ENCODE measurements at regions not wholly inside any gene's neighbourhood (a gene's known extent, or its start where the extent isn't known, plus 50 kb on each side); places are given as distances from the start of the nearest gene placed in this dataset.
"Not testable (repeated sequence)": the region's sequence is repeated elsewhere in the genome, so short reads cannot be mapped to it uniquely, and the experiment has no call there.

DNA sequence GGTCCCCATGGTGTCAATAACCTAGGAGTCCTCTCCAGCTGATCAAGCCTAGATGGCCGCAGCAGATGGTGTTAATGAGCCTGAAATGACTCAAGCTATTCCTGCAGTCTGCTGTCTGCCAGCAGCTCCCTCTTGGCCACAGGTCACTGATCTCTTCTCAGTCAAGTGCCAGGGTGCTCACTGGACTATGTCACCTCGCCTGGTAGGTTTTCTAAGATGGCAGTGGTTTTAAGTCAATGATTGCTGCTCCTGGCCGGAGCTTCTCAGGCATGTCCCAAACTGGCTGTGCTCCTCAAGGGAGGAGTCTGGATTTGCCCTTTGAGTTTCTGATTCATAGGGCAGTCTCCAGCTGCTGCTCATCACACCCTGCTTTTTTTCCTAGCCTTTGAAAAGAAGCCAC is 58.6 kb upstream of the SHISA6 start:
- H3K4me3 ChIP-seq (ENCODE audit: low read length in 2 of 2) = no peak overlapping the region
- no peak overlapping the region for H3K27ac ChIP-seq (ENCODE audit: low read depth in 1 of 2, low read length in 2 of 2)
- intact Hi-C loops (cut with DNase I) = no loop called here
- ATAC-seq (ENCODE audit: low FRiP score) (no peak), DNase-seq (no peak)
- no peaks in the 10 kb centered on the region for H3K9me3 ChIP-seq (ENCODE audit: control insufficient read depth, low read length)
- peaks cover 0 to 1% of the 10 kb centered on the region in 2 donors for H3K27me3 ChIP-seq (ENCODE audit: control insufficient read depth in 1 of 2, insufficient read depth in 2 of 2, low read length in 1 of 2)
- H3K36me3 ChIP-seq (ENCODE audit: control insufficient read depth in 1 of 2, insufficient read depth in 2 of 2, low read length in 1 of 2) = no peaks in the 10 kb centered on the region
- WGBS, 2 donors = 22 to 38% methylated on average over 3 of the region's 3 CpGs
- H3K4me1 ChIP-seq (ENCODE audit: control insufficient read depth in 1 of 2, insufficient read depth in 2 of 2, low read length in 2 of 2) = no peaks in the 10 kb centered on the region

DNA sequence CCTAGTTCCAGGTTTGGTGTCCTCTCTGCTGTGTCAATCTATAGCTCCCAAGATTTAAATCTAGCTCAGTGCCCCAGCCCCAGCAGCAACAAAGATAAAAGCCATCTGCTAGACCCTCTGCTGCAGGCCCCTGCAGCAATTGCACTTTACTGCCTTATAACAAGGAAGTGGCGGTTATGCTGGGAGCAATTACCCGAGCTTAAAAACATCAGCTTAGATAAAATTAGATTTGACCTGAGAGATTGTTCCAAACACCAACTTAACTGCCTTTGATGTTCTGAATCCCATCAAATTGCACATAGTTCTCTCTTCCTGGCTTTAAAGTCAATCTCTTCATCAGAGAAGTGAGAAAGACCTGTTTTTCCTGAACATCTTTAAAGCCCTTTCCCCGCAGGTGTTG is 62.4 kb upstream of the SHISA6 start:
- no peaks in the 10 kb centered on the region for H3K4me1 ChIP-seq (ENCODE audit: control insufficient read depth in 1 of 2, insufficient read depth in 2 of 2, low read length in 2 of 2)
- WGBS, 2 donors = 32 to 41% methylated on average over 3 of the region's 3 CpGs
- H3K27ac ChIP-seq (ENCODE audit: low read depth in 1 of 2, low read length in 2 of 2) = no peak overlapping the region
- intact Hi-C loops (cut with DNase I) = no loop called here
- ATAC-seq (ENCODE audit: low FRiP score) = no peak
- no peaks in the 10 kb centered on the region for H3K27me3 ChIP-seq (ENCODE audit: control insufficient read depth in 1 of 2, insufficient read depth in 2 of 2, low read length in 1 of 2)
- DNase-seq = no peak
- H3K36me3 ChIP-seq (ENCODE audit: control insufficient read depth in 1 of 2, insufficient read depth in 2 of 2, low read length in 1 of 2) = no peaks in the 10 kb centered on the region
- H3K4me3 ChIP-seq (ENCODE audit: low read length in 2 of 2) = no peak overlapping the region
- H3K9me3 ChIP-seq (ENCODE audit: control insufficient read depth, low read length) = no peaks in the 10 kb centered on the region

DNA sequence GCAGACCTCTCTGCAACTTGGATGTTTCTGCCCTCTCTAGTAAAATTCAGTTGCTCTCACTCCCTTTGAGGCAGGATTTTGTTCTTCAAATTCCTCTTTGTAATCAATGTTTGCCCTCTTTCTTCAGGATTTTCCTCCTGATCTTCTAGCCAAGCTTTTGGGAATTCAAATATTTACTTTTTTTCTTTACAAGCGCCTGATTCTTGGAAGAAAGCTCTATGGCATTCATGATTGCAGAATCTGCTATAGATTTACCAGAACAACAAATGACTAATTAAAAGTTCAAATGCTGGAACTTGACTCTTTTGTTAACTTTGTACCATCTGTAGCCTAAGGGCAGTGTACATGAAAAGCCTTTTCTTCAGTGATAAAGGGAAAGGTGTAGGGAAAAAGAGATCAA is 63.7 kb upstream of the SHISA6 start:
- H3K4me3 ChIP-seq (ENCODE audit: low read length in 2 of 2) = no peak overlapping the region
- no peak overlapping the region for H3K27ac ChIP-seq (ENCODE audit: low read depth in 1 of 2, low read length in 2 of 2)
- no peaks in the 10 kb centered on the region for H3K36me3 ChIP-seq (ENCODE audit: control insufficient read depth in 1 of 2, insufficient read depth in 2 of 2, low read length in 1 of 2)
- no peaks in the 10 kb centered on the region for H3K27me3 ChIP-seq (ENCODE audit: control insufficient read depth in 1 of 2, insufficient read depth in 2 of 2, low read length in 1 of 2)
- H3K4me1 ChIP-seq (ENCODE audit: control insufficient read depth in 1 of 2, insufficient read depth in 2 of 2, low read length in 2 of 2) = no peaks in the 10 kb centered on the region
- WGBS, 2 donors = 58 to 62% methylated on average over 1 of the region's 1 CpG
- DNase-seq (no peak), ATAC-seq (ENCODE audit: low FRiP score) (no peak)
- no peaks in the 10 kb centered on the region for H3K9me3 ChIP-seq (ENCODE audit: control insufficient read depth, low read length)
- intact Hi-C loops (cut with DNase I) = no loop called here

DNA sequence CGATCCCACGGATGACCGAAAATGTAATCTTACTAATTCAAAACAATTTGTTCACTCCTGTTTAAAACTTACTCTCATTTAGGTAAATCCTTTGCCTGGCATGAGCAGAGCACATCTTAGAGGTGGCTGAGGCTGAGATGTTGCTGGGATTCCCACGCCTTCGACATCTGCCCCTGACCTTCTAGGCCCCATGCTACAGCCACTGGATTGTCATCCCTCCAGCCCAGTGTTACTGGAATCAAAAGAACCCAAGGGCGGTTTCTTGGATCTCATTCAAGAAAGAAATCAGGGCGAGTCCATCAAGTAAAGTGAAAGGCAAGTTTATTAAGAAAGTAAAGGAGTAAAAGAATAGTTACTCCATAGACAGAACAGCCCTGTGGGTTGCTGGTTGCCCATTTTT is 64.5 kb upstream of the SHISA6 start:
- H3K36me3 ChIP-seq (ENCODE audit: control insufficient read depth in 1 of 2, insufficient read depth in 2 of 2, low read length in 1 of 2) = no peaks in the 10 kb centered on the region
- ATAC-seq (ENCODE audit: low FRiP score) (no peak), DNase-seq (no peak)
- no peaks in the 10 kb centered on the region for H3K4me1 ChIP-seq (ENCODE audit: control insufficient read depth in 1 of 2, insufficient read depth in 2 of 2, low read length in 2 of 2)
- no peaks in the 10 kb centered on the region for H3K9me3 ChIP-seq (ENCODE audit: control insufficient read depth, low read length)
- no peak overlapping the region for H3K4me3 ChIP-seq (ENCODE audit: low read length in 2 of 2)
- WGBS, 2 donors = 68 to 75% methylated on average over 7 of the region's 7 CpGs
- intact Hi-C loops (cut with DNase I) = no loop called here
- no peaks in the 10 kb centered on the region for H3K27me3 ChIP-seq (ENCODE audit: control insufficient read depth in 1 of 2, insufficient read depth in 2 of 2, low read length in 1 of 2)
- no peak overlapping the region for H3K27ac ChIP-seq (ENCODE audit: low read depth in 1 of 2, low read length in 2 of 2)

DNA sequence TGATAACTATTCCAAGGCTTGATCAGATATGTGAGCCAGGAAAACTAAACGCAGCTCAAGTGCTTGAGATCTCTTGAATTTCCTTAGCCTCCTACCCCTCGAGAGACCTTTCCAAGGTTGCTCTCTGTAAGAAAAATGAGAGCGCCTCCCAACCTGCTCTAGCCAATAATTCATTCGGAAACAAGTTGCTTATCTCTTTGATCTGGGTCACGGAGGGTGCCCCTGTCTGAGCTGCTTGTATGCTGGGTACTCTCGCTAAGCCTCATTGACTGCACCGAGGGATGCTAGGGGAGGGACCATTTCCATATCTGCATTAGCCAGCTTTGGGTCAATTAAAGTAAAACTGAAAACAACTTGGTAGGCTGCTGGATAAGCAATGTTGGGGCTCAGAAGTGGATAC is 70.1 kb upstream of the SHISA6 start:
- no peak overlapping the region for H3K27ac ChIP-seq (ENCODE audit: low read depth in 1 of 2, low read length in 2 of 2)
- ATAC-seq (ENCODE audit: low FRiP score) = no peak
- no peak overlapping the region for H3K4me3 ChIP-seq (ENCODE audit: low read length in 2 of 2)
- WGBS, 2 donors = 44 to 47% methylated on average over 7 of the region's 7 CpGs
- no peaks in the 10 kb centered on the region for H3K27me3 ChIP-seq (ENCODE audit: control insufficient read depth in 1 of 2, insufficient read depth in 2 of 2, low read length in 1 of 2)
- intact Hi-C loops (cut with DNase I) = no loop called here
- DNase-seq = no peak
- H3K9me3 ChIP-seq (ENCODE audit: control insufficient read depth, low read length) = no peaks in the 10 kb centered on the region
- H3K4me1 ChIP-seq (ENCODE audit: control insufficient read depth in 1 of 2, insufficient read depth in 2 of 2, low read length in 2 of 2) = no peaks in the 10 kb centered on the region
- no peaks in the 10 kb centered on the region for H3K36me3 ChIP-seq (ENCODE audit: control insufficient read depth in 1 of 2, insufficient read depth in 2 of 2, low read length in 1 of 2)

DNA sequence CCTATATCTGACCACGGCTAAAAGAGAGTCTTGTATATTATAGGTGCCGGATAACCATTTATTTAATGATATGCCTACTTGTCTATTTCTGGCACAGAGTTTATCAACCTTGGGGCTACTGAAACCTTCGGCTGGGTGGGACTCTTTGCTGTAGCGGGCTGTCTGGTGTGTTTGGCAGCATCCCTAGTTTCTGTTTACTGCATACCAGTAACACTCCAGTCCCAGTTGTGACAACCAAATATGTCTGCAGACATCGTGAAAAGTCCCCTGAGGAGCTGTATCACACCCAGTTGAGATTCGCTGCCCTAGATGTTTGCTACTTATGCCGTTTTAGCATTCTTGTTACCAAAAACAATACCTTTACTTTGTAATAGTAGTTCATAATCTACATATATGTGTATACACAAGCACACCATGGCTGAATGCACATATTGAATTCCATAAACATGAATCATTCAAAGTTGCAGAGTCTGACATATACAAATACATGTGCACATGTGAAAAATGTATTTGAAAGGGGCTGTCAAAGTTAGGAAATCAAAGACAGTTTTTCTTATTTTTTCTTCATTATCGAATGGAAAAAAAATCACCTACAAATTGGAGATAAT is 89.1 kb upstream of the SHISA6 start:
- Histone ChIP-seq H3K27me3 (ENCODE audit: control insufficient read depth in 1 of 2, insufficient read depth in 2 of 2, low read length in 1 of 2) (no peaks in the 10 kb centered on the region), H3K27ac (ENCODE audit: low read depth in 1 of 2, low read length in 2 of 2) (no peak overlapping the region), H3K9me3 (ENCODE audit: control insufficient read depth, low read length) (peaks cover 1% of the 10 kb centered on the region), H3K4me1 (ENCODE audit: control insufficient read depth in 1 of 2, insufficient read depth in 2 of 2, low read length in 2 of 2) (no peaks in the 10 kb centered on the region), H3K36me3 (ENCODE audit: control insufficient read depth in 1 of 2, insufficient read depth in 2 of 2, low read length in 1 of 2) (no peaks in the 10 kb centered on the region), H3K4me3 (ENCODE audit: low read length in 2 of 2) (no peak overlapping the region)
- DNase-seq = no peak
- intact Hi-C loops (cut with DNase I) = no loop called here
- ATAC-seq (ENCODE audit: low FRiP score) = no peak
- WGBS, 2 donors = 83% methylated on average over 8 of the region's 8 CpGs

DNA sequence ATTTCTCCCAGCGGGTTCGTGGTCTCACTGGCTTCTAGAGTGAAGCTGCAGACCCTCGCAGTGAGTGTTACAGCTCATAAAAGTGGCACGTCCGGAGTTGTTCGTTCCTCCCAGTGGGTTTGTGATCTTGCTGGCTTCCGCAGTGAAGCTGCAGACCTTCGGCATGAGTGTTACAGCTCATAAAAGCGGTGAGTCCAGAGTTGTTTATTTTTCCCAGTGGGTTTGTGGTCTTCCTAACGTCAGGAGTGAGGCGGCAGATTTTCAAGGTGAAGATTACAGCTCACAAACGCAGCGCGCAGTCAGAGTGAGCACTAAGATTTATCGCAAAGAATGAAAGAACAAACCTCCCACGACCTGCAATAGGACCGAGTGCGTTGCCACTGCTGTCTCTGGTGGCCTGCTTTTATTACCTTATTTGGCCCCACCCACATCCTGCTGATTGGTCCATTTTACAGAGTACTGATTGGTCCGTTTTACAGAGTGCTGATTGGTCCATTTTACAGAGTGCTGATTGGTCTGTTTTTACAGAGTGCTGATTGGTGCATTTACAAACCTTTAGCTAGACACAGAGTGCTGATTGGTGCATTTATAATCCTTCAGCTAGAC is 90.0 kb upstream of the SHISA6 start:
- H3K4me1 ChIP-seq (ENCODE audit: control insufficient read depth in 1 of 2, insufficient read depth in 2 of 2, low read length in 2 of 2); ATAC-seq (ENCODE audit: low FRiP score): not testable (repeated sequence)

DNA sequence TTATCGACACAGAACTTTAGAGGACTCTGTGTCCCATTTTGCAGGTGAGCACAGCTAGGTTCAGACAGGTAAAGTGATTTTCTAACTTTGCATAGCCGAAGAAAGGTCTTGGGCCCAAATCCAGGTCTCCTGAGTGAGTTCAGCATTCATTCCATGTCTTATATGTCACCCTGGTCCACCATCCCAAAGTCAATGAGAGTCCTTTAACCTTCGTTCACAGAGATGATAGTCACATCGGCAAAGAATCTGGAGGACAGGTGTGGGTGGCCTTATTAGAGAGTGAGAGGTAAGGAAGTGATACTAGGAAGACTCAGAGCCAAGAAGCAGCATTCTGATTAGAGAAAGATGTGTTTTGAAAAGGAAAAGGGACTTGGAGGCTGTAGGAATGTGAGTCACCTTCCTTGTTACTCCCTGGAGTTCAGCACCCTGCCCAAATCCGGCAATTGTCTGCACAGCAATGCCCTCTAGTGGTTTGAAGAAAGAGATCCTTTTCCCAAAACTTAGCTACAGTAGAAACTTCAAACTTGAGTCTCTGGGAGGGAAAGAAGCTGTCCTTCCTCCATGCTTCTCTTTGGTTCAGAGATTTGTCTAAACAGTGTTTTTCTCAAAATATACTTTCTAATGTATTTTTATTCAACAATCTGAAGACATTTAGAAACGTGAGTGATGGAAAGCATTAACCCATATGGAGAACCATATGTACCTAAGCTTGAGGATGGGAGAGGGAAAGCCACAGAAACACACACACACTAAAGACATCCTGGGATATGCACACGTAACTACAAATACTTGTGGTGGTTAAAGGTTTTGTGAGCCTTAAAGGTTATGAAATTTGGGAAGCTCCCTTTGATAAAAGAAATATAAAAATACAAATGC is 96.4 kb upstream of the SHISA6 start:
- H3K4me1 ChIP-seq (ENCODE audit: control insufficient read depth in 1 of 2, insufficient read depth in 2 of 2, low read length in 2 of 2) = no peaks in the 10 kb centered on the region
- no peak overlapping the region for H3K4me3 ChIP-seq (ENCODE audit: low read length in 2 of 2)
- WGBS, 2 donors = 47 to 48% methylated on average over 7 of the region's 7 CpGs
- DNase-seq (no peak), ATAC-seq (ENCODE audit: low FRiP score) (no peak)
- intact Hi-C loops (cut with DNase I) = loop anchor here in 1 of 2 donors (5.0 kb wide), 1 partner anchor 177 kb away; no protein-coding TSS in a partner anchor
- H3K9me3 ChIP-seq (ENCODE audit: control insufficient read depth, low read length) = peaks cover 1% of the 10 kb centered on the region
- no peaks in the 10 kb centered on the region for H3K27me3 ChIP-seq (ENCODE audit: control insufficient read depth in 1 of 2, insufficient read depth in 2 of 2, low read length in 1 of 2)
- H3K36me3 ChIP-seq (ENCODE audit: control insufficient read depth in 1 of 2, insufficient read depth in 2 of 2, low read length in 1 of 2) = no peaks in the 10 kb centered on the region
- H3K27ac ChIP-seq (ENCODE audit: low read depth in 1 of 2, low read length in 2 of 2) = no peak overlapping the region

More for the DNA sequence above, 90.0 kb upstream of the SHISA6 start:
- H3K27me3 ChIP-seq (ENCODE audit: control insufficient read depth in 1 of 2, insufficient read depth in 2 of 2, low read length in 1 of 2); DNase-seq; H3K9me3 ChIP-seq (ENCODE audit: control insufficient read depth, low read length); H3K4me3 ChIP-seq (ENCODE audit: low read length in 2 of 2); H3K27ac ChIP-seq (ENCODE audit: low read depth in 1 of 2, low read length in 2 of 2); H3K36me3 ChIP-seq (ENCODE audit: control insufficient read depth in 1 of 2, insufficient read depth in 2 of 2, low read length in 1 of 2); intact Hi-C loops (cut with DNase I): not testable (repeated sequence)
- WGBS, 2 donors = 85 to 87% methylated on average over 19 of the region's 19 CpGs
